PC-3 (cell line): ENCODE measurements at regions not wholly inside any gene's neighbourhood (a gene's known extent, or its start where the extent isn't known, plus 50 kb on each side); places are given as distances from the start of the nearest gene placed in this dataset.
"Not testable (repeated sequence)": the region's sequence is repeated elsewhere in the genome, so short reads cannot be mapped to it uniquely, and the experiment has no call there.

Experiments
- ATAC-seq: fragments of 200-7000 bp; cut with Tn5 transposase; 2 replicates; pipeline ENCODE4 v1.9.1; 2020; ENCODE audit warnings: mild to moderate bottlenecking, moderate library complexity
- BruUV-seq: library from RNA; stranded (reverse); fragments of 400-500 nt; replicated peaks from 2 replicates; lab custom pipeline; 2021; lab: Mats Ljungman, UMichigan
- CTCF ChIA-PET: fragments of 300-600 bp; sonication (Branson Sonifier 250); formaldehyde crosslinking; loops from one replicate; lab custom pipeline; 2022; ENCODE audit warnings: antibody characterized with exemption; lab: Charles Lee
- POLR2A ChIA-PET: fragments of 300-600 bp; sonication (Branson Sonifier 250); formaldehyde crosslinking; loops from one replicate; lab custom pipeline; 2022; ENCODE audit warnings: antibody characterized with exemption; ENCODE audit not compliant: unreplicated experiment; lab: Charles Lee
- DNase-seq: peaks from one replicate; pipeline ENCODE4 v3.0.0-alpha.2; 2015
- H2AFZ ChIP-seq: fragments of 300-600 bp; sonication (generic); 2 replicates; pipeline ENCODE4 v1.6.0; 2016; ENCODE audit warnings: antibody characterized with exemption, low read length
- H3F3A ChIP-seq: fragments of 300-600 bp; sonication (generic); one replicate; pipeline ENCODE4 v1.6.0; 2017; ENCODE audit warnings: antibody characterized with exemption, low read length, control low read depth, mild to moderate bottlenecking; ENCODE audit not compliant: unreplicated experiment
- H3K27ac ChIP-seq: fragments of 300-600 bp; sonication (generic); 2 replicates; pipeline ENCODE4 v1.5.1; 2016; ENCODE audit warnings: mild to moderate bottlenecking, low read length
- H3K27me3 ChIP-seq: fragments of 300-600 bp; sonication (generic); 2 replicates; pipeline ENCODE4 v1.6.1; 2016; ENCODE audit warnings: low read length, mixed read lengths
- H3K36me3 ChIP-seq: fragments of 300-600 bp; sonication (generic); 2 replicates; pipeline ENCODE4 v1.6.1; 2016; ENCODE audit warnings: low read depth, mixed run types, low read length, mixed read lengths
- H3K4me1 ChIP-seq: fragments of 300-600 bp; sonication (generic); 2 replicates; pipeline ENCODE4 v1.5.1; 2016; ENCODE audit warnings: low read length; ENCODE audit not compliant: insufficient read depth
- H3K4me2 ChIP-seq: fragments of 300-600 bp; sonication (generic); 2 replicates; pipeline ENCODE4 v1.6.0; 2016; ENCODE audit warnings: low read length
- H3K4me3 ChIP-seq: fragments of 300-600 bp; sonication (generic); 2 replicates; pipeline ENCODE4 v1.5.1; 2016; ENCODE audit warnings: mild to moderate bottlenecking, low read length, mixed read lengths
- H3K79me2 ChIP-seq: fragments of 300-600 bp; sonication (generic); 2 replicates; pipeline ENCODE4 v1.6.1; 2017; ENCODE audit warnings: low read length, mixed read lengths
- H3K9ac ChIP-seq: fragments of 300-600 bp; sonication (generic); 2 replicates; pipeline ENCODE4 v1.6.0; 2016; ENCODE audit warnings: mild to moderate bottlenecking, low read length
- H3K9me2 ChIP-seq: fragments of 300-600 bp; sonication (generic); replicated peaks from 2 replicates; pipeline ENCODE4 v1.6.1; 2016; ENCODE audit warnings: mixed run types, low read length, mixed read lengths
- H3K9me3 ChIP-seq: fragments of 300-600 bp; sonication (generic); 2 replicates; pipeline ENCODE4 v1.6.1; 2016; ENCODE audit warnings: low read length, mixed read lengths
- H4K20me1 ChIP-seq: fragments of 300-600 bp; sonication (generic); 2 replicates; pipeline ENCODE4 v1.6.1; 2016; ENCODE audit warnings: low read length, mixed read lengths
- CTCF ChIP-seq: fragments of 300-600 bp; sonication (generic); conservative IDR thresholded peaks from 2 replicates; pipeline ENCODE4 v1.5.1; 2017; ENCODE audit warnings: antibody characterized with exemption, low read depth, mild to moderate bottlenecking, low read length
- EZH2 ChIP-seq: fragments of 300-600 bp; sonication (generic); IDR thresholded peaks from one replicate; pipeline ENCODE4 v1.6.1; 2017; ENCODE audit warnings: antibody characterized with exemption, mild to moderate bottlenecking, low read length; ENCODE audit not compliant: unreplicated experiment
- EZH2phosphoT487 ChIP-seq: fragments of 300-600 bp; sonication (generic); IDR thresholded peaks from 2 replicates; pipeline ENCODE4 v1.6.1; 2018; ENCODE audit warnings: mild to moderate bottlenecking, antibody characterized with exemption, low read length, borderline replicate concordance
- intact Hi-C: fragments of 100-400 bp; cut with micrococcal nuclease; formaldehyde crosslinking; loops from 2 replicates; pipeline ENCODE4 v1.9.0; 2023

- Histone ChIP-seq H3K9me2 (no peaks in the 10 kb centered on the region), H3K9me3 (no peaks in the 10 kb centered on the region), H3F3A (no peaks in the 10 kb centered on the region), H2AFZ (no peak overlapping the region), H3K27ac (no peak overlapping the region), H3K36me3 (no peaks in the 10 kb centered on the region), H3K79me2 (no peaks in the 10 kb centered on the region), H3K27me3 (no peaks in the 10 kb centered on the region), H3K4me3 (no peak overlapping the region), H3K9ac (no peak overlapping the region), H4K20me1 (no peaks in the 10 kb centered on the region), H3K4me2 (no peak overlapping the region), H3K4me1 (no peaks in the 10 kb centered on the region)
- no TSS peak for BruUV-seq
- intact Hi-C loops = no loop called here
- ATAC-seq (no peak), DNase-seq (no peak)
- ChIA-PET POLR2A (no interaction called here), CTCF (no interaction called here)
- TF ChIP-seq EZH2 (no peak), EZH2phosphoT487 (no peak), CTCF (no peak)
Measured at GRCh38 chr22:33144721-33145120, 86.5 kb upstream of the SYN3 start.

- CTCF ChIA-PET = no interaction called here
- Histone ChIP-seq H3K4me2 (no peak overlapping the region), H3F3A (no peaks in the 10 kb centered on the region), H3K9ac (no peak overlapping the region), H3K4me1 (no peaks in the 10 kb centered on the region), H3K27me3 (no peaks in the 10 kb centered on the region), H3K9me3 (no peaks in the 10 kb centered on the region), H3K79me2 (no peaks in the 10 kb centered on the region), H4K20me1 (no peaks in the 10 kb centered on the region), H2AFZ (no peak overlapping the region), H3K27ac (no peak overlapping the region), H3K4me3 (no peak overlapping the region), H3K9me2 (no peaks in the 10 kb centered on the region), H3K36me3 (no peaks in the 10 kb centered on the region)
- intact Hi-C loops = no loop called here
- POLR2A ChIA-PET = no interaction called here
- ATAC-seq = no peak
- DNase-seq = no peak
- no TSS peak for BruUV-seq
- TF ChIP-seq EZH2 = no peak
Measured at GRCh38 chr22:33142282-33143055, 84.3 kb upstream of the SYN3 start.

- H3K4me2 ChIP-seq = no peak overlapping the region
- ChIA-PET CTCF (no interaction called here), POLR2A (no interaction called here)
- H3K9ac ChIP-seq = no peak overlapping the region
- intact Hi-C loops = no loop called here
- H3K4me1 ChIP-seq = no peaks in the 10 kb centered on the region
- H3K9me3 ChIP-seq = no peaks in the 10 kb centered on the region
- H3K36me3 ChIP-seq = no peaks in the 10 kb centered on the region
- no peaks in the 10 kb centered on the region for H3K27me3 ChIP-seq
- no peak overlapping the region for H2AFZ ChIP-seq
- H3K79me2 ChIP-seq = no peaks in the 10 kb centered on the region
- BruUV-seq = no TSS peak
- H3K9me2 ChIP-seq = no peaks in the 10 kb centered on the region
- TF ChIP-seq EZH2phosphoT487 (no peak), EZH2 (no peak), CTCF (no peak)
- no peaks in the 10 kb centered on the region for H4K20me1 ChIP-seq
- ATAC-seq = no peak
- no peak overlapping the region for H3K4me3 ChIP-seq
- no peaks in the 10 kb centered on the region for H3F3A ChIP-seq
- H3K27ac ChIP-seq = no peak overlapping the region
- DNase-seq = no peak
Measured at GRCh38 chr22:33139937-33140336, 81.8 kb upstream of the SYN3 start.

- H3F3A ChIP-seq, H3K4me2 ChIP-seq, H3K27me3 ChIP-seq, H3K9me3 ChIP-seq, DNase-seq, H3K4me3 ChIP-seq, H3K79me2 ChIP-seq, H4K20me1 ChIP-seq, CTCF ChIA-PET, H3K4me1 ChIP-seq, POLR2A ChIA-PET, BruUV-seq, ATAC-seq, H3K9ac ChIP-seq, intact Hi-C loops, H3K27ac ChIP-seq, H3K36me3 ChIP-seq, H2AFZ ChIP-seq, H3K9me2 ChIP-seq: not testable (repeated sequence)
Measured at GRCh38 chr22:33138333-33138732, 80.2 kb upstream of the SYN3 start.
